KMS-11 (cell line): ENCODE measurements at regions not wholly inside any gene's neighbourhood (a gene's known extent, or its start where the extent isn't known, plus 50 kb on each side); places are given as distances from the start of the nearest gene placed in this dataset.

Source experiments
- H2AFZ ChIP-seq: fragments of 200-600 bp; sonication (generic); 2 replicates; pipeline ENCODE4 v1.6.1; 2016; ENCODE audit warnings: antibody characterized with exemption, mixed run types, low read depth
- H3K27ac ChIP-seq: fragments of 200-600 bp; sonication (generic); 2 replicates; pipeline ENCODE4 v1.6.1; 2016; ENCODE audit warnings: mild to moderate bottlenecking, mixed run types
- H3K27me3 ChIP-seq: fragments of 200-600 bp; sonication (generic); 2 replicates; pipeline ENCODE4 v1.6.1; 2017; ENCODE audit warnings: mild to moderate bottlenecking, low read depth, mixed run types, moderate library complexity; ENCODE audit not compliant: insufficient read depth
- H3K36me3 ChIP-seq: fragments of 200-600 bp; sonication (generic); 2 replicates; pipeline ENCODE4 v1.6.1; 2017; ENCODE audit warnings: mild to moderate bottlenecking, mixed run types; ENCODE audit not compliant: insufficient read depth
- H3K4me1 ChIP-seq: fragments of 200-600 bp; sonication (generic); 2 replicates; pipeline ENCODE4 v1.6.1; 2016; ENCODE audit warnings: mild to moderate bottlenecking, low read depth, mixed run types; ENCODE audit not compliant: poor library complexity, severe bottlenecking
- H3K4me2 ChIP-seq: fragments of 200-600 bp; sonication (generic); 2 replicates; pipeline ENCODE4 v1.7.0; 2016; ENCODE audit warnings: mild to moderate bottlenecking, mixed run types
- H3K4me3 ChIP-seq: fragments of 200-600 bp; sonication (generic); IDR thresholded peaks from 2 replicates; pipeline ENCODE4 v1.6.1; 2017; ENCODE audit warnings: low read depth, low read length, mixed read lengths; ENCODE audit not compliant: insufficient read depth
- H3K79me2 ChIP-seq: fragments of 200-600 bp; sonication (generic); 2 replicates; pipeline ENCODE4 v1.6.1; 2016; ENCODE audit warnings: low read depth, mixed run types; ENCODE audit not compliant: insufficient read depth
- H3K9ac ChIP-seq: fragments of 200-600 bp; sonication (generic); 2 replicates; pipeline ENCODE4 v1.6.1; 2016; ENCODE audit warnings: mild to moderate bottlenecking, mixed run types
- H4K20me1 ChIP-seq: fragments of 200-600 bp; sonication (generic); 2 replicates; pipeline ENCODE4 v1.6.1; 2016; ENCODE audit warnings: mild to moderate bottlenecking, mixed run types; ENCODE audit not compliant: insufficient read depth
- TF ChIP-seq, protein P1 (sequence below): fragments of 200-600 bp; sonication (generic); conservative IDR thresholded peaks from 2 replicates; pipeline ENCODE4 v1.6.1; 2017; ENCODE audit warnings: low read depth, mild to moderate bottlenecking, antibody characterized with exemption, low read length, moderate library complexity, mixed read lengths

GRCh38 chr10:44068716-44069482 is 316.0 kb downstream of the CXCL12 start:
- H3K79me2 ChIP-seq = no peaks in the 10 kb centered on the region
- no peaks in the 10 kb centered on the region for H3K36me3 ChIP-seq
- H3K4me2 ChIP-seq = no peak overlapping the region
- no peak overlapping the region for H3K27ac ChIP-seq
- TF ChIP-seq, protein P1, sequence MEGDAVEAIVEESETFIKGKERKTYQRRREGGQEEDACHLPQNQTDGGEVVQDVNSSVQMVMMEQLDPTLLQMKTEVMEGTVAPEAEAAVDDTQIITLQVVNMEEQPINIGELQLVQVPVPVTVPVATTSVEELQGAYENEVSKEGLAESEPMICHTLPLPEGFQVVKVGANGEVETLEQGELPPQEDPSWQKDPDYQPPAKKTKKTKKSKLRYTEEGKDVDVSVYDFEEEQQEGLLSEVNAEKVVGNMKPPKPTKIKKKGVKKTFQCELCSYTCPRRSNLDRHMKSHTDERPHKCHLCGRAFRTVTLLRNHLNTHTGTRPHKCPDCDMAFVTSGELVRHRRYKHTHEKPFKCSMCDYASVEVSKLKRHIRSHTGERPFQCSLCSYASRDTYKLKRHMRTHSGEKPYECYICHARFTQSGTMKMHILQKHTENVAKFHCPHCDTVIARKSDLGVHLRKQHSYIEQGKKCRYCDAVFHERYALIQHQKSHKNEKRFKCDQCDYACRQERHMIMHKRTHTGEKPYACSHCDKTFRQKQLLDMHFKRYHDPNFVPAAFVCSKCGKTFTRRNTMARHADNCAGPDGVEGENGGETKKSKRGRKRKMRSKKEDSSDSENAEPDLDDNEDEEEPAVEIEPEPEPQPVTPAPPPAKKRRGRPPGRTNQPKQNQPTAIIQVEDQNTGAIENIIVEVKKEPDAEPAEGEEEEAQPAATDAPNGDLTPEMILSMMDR = no peak
- no peak overlapping the region for H2AFZ ChIP-seq
- no peak overlapping the region for H3K4me3 ChIP-seq
- no peak overlapping the region for H3K9ac ChIP-seq
- no peaks in the 10 kb centered on the region for H3K27me3 ChIP-seq
- H4K20me1 ChIP-seq = no peaks in the 10 kb centered on the region
- no peaks in the 10 kb centered on the region for H3K4me1 ChIP-seq

GRCh38 chr10:44067432-44067831 is 317.5 kb downstream of the CXCL12 start:
- Histone ChIP-seq H3K36me3 (no peaks in the 10 kb centered on the region), H3K4me3 (no peak overlapping the region), H4K20me1 (no peaks in the 10 kb centered on the region), H3K4me2 (no peak overlapping the region), H2AFZ (no peak overlapping the region), H3K27me3 (no peaks in the 10 kb centered on the region), H3K27ac (no peak overlapping the region), H3K4me1 (no peaks in the 10 kb centered on the region), H3K9ac (no peak overlapping the region), H3K79me2 (no peaks in the 10 kb centered on the region)
- TF ChIP-seq, protein P1 = no peak

DNA sequence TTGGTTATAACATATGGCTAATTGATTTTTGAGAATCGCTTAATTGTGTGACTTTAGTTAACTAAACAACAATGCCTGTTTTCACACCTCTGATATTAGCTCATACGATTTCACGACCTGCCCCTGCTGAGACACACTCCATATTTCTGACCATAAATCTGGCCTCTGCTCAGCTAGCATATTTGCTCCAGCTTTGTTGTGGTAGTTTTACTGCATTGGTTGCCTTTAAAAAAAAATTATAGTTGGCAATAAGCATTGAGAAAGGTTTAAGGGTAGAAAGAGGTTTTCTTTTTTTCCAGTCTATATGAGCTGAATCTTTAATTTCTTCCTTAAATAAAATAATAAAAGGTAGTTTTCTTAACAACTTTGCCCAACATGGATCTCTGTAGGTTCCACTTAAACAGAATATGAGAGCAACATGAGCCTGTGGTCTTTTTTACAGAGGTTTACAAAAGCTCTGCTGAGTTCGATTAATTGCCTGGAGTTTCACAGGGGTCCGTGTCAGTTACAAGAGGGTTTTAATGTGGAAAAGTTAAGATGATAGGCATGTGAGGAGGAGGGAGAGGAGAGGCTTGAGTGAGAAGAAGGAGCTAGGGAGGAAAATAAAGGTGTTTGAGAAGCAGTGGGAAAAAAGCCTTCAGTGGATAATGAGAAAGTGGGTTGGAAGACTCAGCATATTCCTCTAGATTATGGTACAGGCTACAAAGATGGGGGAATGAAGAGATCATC is 318.2 kb downstream of the CXCL12 start:
- no peaks in the 10 kb centered on the region for H3K79me2 ChIP-seq
- no peak overlapping the region for H3K4me2 ChIP-seq
- H3K27me3 ChIP-seq = no peaks in the 10 kb centered on the region
- H4K20me1 ChIP-seq = no peaks in the 10 kb centered on the region
- H2AFZ ChIP-seq = no peak overlapping the region
- H3K27ac ChIP-seq = no peak overlapping the region
- H3K4me3 ChIP-seq = no peak overlapping the region
- H3K9ac ChIP-seq = no peak overlapping the region
- no peaks in the 10 kb centered on the region for H3K4me1 ChIP-seq
- TF ChIP-seq, protein P1 = no peak
- H3K36me3 ChIP-seq = no peaks in the 10 kb centered on the region

DNA sequence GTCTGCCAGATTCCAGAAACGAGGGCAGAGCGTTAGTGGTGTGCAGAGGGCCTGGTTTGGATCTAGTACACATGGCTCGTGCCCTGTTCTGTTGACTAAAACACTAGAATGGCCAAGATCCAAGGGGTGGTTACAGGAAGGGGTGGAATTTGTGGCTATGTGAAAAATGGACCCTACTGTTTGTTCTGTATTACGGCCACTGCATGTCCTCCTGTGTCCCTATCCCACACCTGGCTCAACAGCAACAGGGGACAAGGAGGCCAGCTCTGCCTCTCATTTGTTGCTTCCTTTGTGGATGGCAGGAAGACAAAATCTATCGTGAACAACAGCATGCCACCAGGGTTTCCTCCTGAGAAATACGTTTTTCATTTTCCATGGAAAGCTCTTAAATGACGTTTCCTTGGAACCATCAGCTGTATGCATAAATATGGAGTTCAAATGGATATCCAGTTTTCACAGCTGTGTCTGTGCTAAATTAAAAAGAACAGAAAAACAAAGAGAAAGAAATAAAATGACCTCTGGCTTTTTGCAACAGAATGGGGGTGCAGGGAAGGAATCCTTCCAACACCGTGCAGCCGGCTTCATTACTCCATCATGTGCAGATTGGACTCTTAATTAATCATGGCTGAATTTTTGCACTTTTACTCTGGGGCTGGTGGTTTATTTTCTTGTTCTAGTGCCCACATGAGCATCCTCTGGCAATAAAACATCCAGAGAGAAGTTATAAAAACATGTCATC is 318.9 kb downstream of the CXCL12 start:
- H3K4me3 ChIP-seq = no peak overlapping the region
- H2AFZ ChIP-seq = no peak overlapping the region
- H3K79me2 ChIP-seq = no peaks in the 10 kb centered on the region
- TF ChIP-seq, protein P1 = no peak
- H3K9ac ChIP-seq = no peak overlapping the region
- H3K27me3 ChIP-seq = no peaks in the 10 kb centered on the region
- no peak overlapping the region for H3K27ac ChIP-seq
- H3K4me2 ChIP-seq = no peak overlapping the region
- H3K4me1 ChIP-seq = no peaks in the 10 kb centered on the region
- no peaks in the 10 kb centered on the region for H3K36me3 ChIP-seq
- no peaks in the 10 kb centered on the region for H4K20me1 ChIP-seq
